Mesodermal cell (in vitro differentiated cells): ENCODE measurements at regions not wholly inside any gene's neighbourhood (a gene's known extent, or its start where the extent isn't known, plus 50 kb on each side); places are given as distances from the start of the nearest gene placed in this dataset.

ENCODE experiments used
- H3K27ac ChIP-seq: 2 replicates; pipeline ENCODE4 v1.7.0; 2013; ENCODE audit warnings: mild to moderate bottlenecking, low read depth, low read length, moderate library complexity; ENCODE audit not compliant: severe bottlenecking
- H3K36me3 ChIP-seq: 2 replicates; pipeline ENCODE4 v1.7.1; 2013; ENCODE audit warnings: mild to moderate bottlenecking, low read length, moderate library complexity; ENCODE audit not compliant: control insufficient read depth, insufficient read depth
- H3K4me1 ChIP-seq: one replicate; pipeline ENCODE4 v1.7.1; 2013; ENCODE audit warnings: mild to moderate bottlenecking, low read length; ENCODE audit not compliant: insufficient read depth, control insufficient read depth, poor library complexity, severe bottlenecking
- H3K4me3 ChIP-seq: 2 replicates; pipeline ENCODE4 v1.7.0; 2013; ENCODE audit warnings: low read length, control low read depth, mild to moderate bottlenecking; ENCODE audit not compliant: insufficient read depth, poor library complexity, severe bottlenecking; ENCODE audit errors: extremely low read depth
- H3K9me3 ChIP-seq: 2 replicates; pipeline ENCODE4 v1.7.1; 2013; ENCODE audit warnings: mild to moderate bottlenecking, low read length, moderate library complexity; ENCODE audit not compliant: control insufficient read depth
- WGBS, 2 experiments: methylation state at CpG; one replicate each; pipeline ENCODE4 v1.1.5; 2013; ENCODE audit warnings: missing lambda C conversion rate in 2 of 2; ENCODE audit not compliant: insufficient coverage in 2 of 2; 5-methylcytosine and 5-hydroxymethylcytosine counted together

- Histone ChIP-seq H3K4me3 (no peak overlapping the region), H3K9me3 (no peaks in the 10 kb centered on the region), H3K4me1 (no peaks in the 10 kb centered on the region), H3K36me3 (no peaks in the 10 kb centered on the region), H3K27ac (no peak overlapping the region)
- 93 to 98% methylated on average over 4 to 5 of the region's 8 CpGs for WGBS, 2 experiments
Observed at GRCh38 chr12:4106621-4107020, 166.9 kb upstream of the CCND2 start.

DNA sequence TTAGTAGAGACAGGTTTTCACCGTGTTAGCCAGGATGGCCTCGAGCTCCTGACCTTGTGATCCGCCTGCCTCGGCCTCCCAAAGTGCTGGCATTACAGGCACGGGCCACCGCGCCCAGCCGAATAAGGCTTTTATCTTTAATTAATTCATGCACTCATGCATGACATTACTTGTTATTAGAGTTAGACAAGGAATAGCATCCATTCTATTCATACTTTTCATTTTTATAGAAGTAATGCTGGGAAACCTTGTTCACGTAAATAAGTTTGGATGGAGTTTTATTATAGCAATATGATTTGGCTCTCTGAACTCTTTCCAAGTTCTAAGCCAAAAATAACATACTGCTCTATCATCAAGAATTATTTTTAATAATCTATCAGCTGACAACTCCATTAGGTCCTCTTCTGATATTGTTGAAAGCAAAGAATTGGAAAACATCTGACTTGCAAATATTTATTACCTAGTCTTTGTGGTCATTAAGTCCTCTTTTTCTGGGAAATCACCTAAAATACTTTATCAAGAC, 168.8 kb upstream of the CCND2 start:
- H3K9me3 ChIP-seq = no peaks in the 10 kb centered on the region
- 100% methylated on average over 3 of the region's 9 CpGs for WGBS, 2 experiments

GRCh38 chr12:4099276-4099675, 174.3 kb upstream of the CCND2 start:
- H3K4me1 ChIP-seq = no peaks in the 10 kb centered on the region
- no peaks in the 10 kb centered on the region for H3K9me3 ChIP-seq
- no peak overlapping the region for H3K4me3 ChIP-seq
- H3K36me3 ChIP-seq = no peaks in the 10 kb centered on the region
- H3K27ac ChIP-seq = no peak overlapping the region
- 20% methylated on average over 2 of the region's 3 CpGs; no CpG with 5 or more reads in 1 of the 2 experiments for WGBS, 2 experiments

More for the DNA sequence above, 168.8 kb upstream of the CCND2 start:
- Histone ChIP-seq H3K36me3 (no peaks in the 10 kb centered on the region), H3K4me3 (no peak overlapping the region), H3K27ac (no peak overlapping the region), H3K4me1 (no peaks in the 10 kb centered on the region)

DNA sequence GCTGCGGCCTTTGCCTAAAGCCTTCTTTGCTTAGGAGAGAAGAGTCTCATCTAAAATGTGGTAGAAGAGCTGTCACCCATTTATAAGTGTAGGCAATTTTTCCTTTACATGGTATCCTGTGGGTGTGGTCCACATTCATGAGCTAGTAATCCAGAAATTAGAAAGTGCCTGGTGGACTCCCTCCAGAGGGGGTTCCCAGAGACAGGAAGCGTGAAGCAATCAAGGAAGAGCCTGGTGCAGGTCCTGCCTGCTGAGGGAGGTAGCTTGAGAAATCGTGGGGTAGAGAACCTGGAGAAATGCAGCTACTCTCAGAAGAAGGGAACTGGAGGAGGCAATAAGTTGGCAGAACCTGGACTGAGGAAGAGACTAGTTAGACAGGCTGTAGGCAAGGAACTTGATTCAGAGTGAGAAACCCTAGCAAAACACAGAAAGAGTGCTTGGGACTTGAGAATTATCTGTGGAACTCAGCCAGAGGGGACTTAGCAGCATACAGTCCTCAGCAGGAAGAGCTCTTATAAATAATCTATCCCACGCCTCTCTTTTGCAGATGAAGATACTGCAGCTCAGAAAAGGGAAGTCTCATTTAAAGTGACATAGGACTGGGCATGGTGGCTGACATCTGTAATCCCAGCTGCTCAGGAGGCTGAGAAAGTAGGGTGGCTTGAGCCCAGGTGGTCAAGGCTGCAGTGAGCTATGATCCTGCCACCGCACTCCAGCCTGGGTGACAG, 182.4 kb upstream of the CCND2 start:
- Histone ChIP-seq H3K4me3 (no peak overlapping the region), H3K4me1 (peaks cover 4% of the 10 kb centered on the region), H3K36me3 (no peaks in the 10 kb centered on the region), H3K9me3 (no peaks in the 10 kb centered on the region), H3K27ac (no peak overlapping the region)
- WGBS, 2 experiments = 89 to 90% methylated on average over 3 to 5 of the region's 5 CpGs

GRCh38 chr12:4089956-4090355, 183.6 kb upstream of the CCND2 start:
- Histone ChIP-seq H3K4me3 (no peak overlapping the region), H3K27ac (no peak overlapping the region), H3K4me1 (peaks cover 4% of the 10 kb centered on the region), H3K9me3 (no peaks in the 10 kb centered on the region), H3K36me3 (no peaks in the 10 kb centered on the region)
- 100% methylated on average over 2 of the region's 3 CpGs; no CpG with 5 or more reads in 1 of the 2 experiments for WGBS, 2 experiments

- H3K4me1 ChIP-seq = peaks cover 4% of the 10 kb centered on the region
- WGBS, 2 experiments = 80 to 84% methylated on average over 2 to 5 of the region's 5 CpGs
- H3K36me3 ChIP-seq = no peaks in the 10 kb centered on the region
- peak overlapping the region; percentile 64 for H3K27ac ChIP-seq
- no peak overlapping the region for H3K4me3 ChIP-seq
- no peaks in the 10 kb centered on the region for H3K9me3 ChIP-seq
Observed at GRCh38 chr12:4089121-4089606, 184.4 kb upstream of the CCND2 start.

GRCh38 chr12:4088451-4088850, 185.1 kb upstream of the CCND2 start:
- 95 to 98% methylated on average over 9 of the region's 9 CpGs for WGBS, 2 experiments
- no peak overlapping the region for H3K27ac ChIP-seq

GRCh38 chr12:4086481-4086880, 187.1 kb upstream of the CCND2 start:
- no peak overlapping the region for H3K4me3 ChIP-seq
- WGBS, 2 experiments = 80 to 88% methylated on average over 1 of the region's 1 CpG
- peaks cover 4% of the 10 kb centered on the region for H3K4me1 ChIP-seq
- no peak overlapping the region for H3K27ac ChIP-seq
- no peaks in the 10 kb centered on the region for H3K9me3 ChIP-seq
- no peaks in the 10 kb centered on the region for H3K36me3 ChIP-seq

More at GRCh38 chr12:4088451-4088850, 185.1 kb upstream of the CCND2 start:
- H3K4me1 ChIP-seq = peaks cover 4% of the 10 kb centered on the region
- H3K36me3 ChIP-seq = no peaks in the 10 kb centered on the region
- H3K9me3 ChIP-seq = no peaks in the 10 kb centered on the region
- no peak overlapping the region for H3K4me3 ChIP-seq

- H3K4me1 ChIP-seq = peaks cover 4% of the 10 kb centered on the region
- no peaks in the 10 kb centered on the region for H3K9me3 ChIP-seq
- no peaks in the 10 kb centered on the region for H3K36me3 ChIP-seq
- no peak overlapping the region for H3K4me3 ChIP-seq
- no peak overlapping the region for H3K27ac ChIP-seq
- WGBS, 2 experiments = 82 to 94% methylated on average over 7 to 8 of the region's 8 CpGs
Observed at GRCh38 chr12:4084573-4084972, 189.0 kb upstream of the CCND2 start.

DNA sequence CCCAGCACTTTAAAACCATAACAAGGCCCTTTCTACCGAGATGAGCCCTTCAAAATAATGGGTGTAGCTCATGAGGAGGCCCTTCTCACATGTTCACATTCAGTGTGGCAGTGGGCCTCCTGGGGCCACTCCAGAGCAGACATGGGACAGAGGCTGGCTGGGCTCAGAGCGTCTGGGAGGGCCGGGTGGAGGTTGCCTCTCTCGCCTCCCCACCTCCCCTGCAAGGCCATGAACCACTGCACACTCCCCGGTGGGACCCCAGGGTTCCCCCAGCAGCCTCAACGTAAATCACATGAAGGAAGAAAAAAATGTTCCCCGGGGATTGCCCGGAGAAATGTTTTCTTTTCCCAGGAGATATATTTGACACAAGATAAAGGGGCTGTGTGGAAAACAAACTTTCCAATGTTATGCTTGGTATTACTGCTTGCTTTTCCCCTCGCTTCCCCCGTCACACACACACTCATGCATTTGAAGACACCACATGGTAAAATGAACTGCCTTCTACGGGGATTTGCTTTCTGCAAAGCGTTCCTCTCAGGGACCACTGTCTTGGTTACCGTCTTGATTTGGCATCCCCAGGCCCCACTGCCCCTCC, 190.7 kb upstream of the CCND2 start:
- H3K27ac ChIP-seq = no peak overlapping the region
- 78 to 88% methylated on average over 5 to 11 of the region's 13 CpGs for WGBS, 2 experiments
- no peaks in the 10 kb centered on the region for H3K9me3 ChIP-seq
- H3K4me1 ChIP-seq = no peaks in the 10 kb centered on the region
- no peak overlapping the region for H3K4me3 ChIP-seq
- no peaks in the 10 kb centered on the region for H3K36me3 ChIP-seq

DNA sequence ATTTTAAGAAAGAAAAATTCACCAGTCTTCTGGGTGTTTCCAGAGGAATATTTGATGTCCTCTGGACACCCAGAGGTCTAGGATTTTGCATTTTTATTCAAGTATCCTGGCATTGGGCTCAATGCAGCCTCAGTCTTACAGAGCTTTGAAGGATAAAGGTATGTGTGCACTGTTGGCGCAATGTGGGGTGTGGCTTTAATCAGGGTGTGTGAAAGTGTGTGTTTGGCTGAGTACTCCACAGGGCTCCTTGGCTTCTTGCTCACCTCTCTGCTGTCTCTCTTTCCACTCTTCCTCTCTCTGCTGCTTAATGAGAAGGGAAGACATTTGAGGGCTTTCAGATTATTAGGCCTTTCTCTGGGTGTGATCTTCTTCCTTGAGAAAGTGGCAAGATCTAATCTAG, 193.3 kb upstream of the CCND2 start:
- no peak overlapping the region for H3K27ac ChIP-seq
- WGBS, 2 experiments = 100% methylated on average over 1 of the region's 1 CpG; no CpG with 5 or more reads in 1 of the 2 experiments

More for the DNA sequence above, 193.3 kb upstream of the CCND2 start:
- no peaks in the 10 kb centered on the region for H3K9me3 ChIP-seq
- no peaks in the 10 kb centered on the region for H3K36me3 ChIP-seq
- no peak overlapping the region for H3K4me3 ChIP-seq
- no peaks in the 10 kb centered on the region for H3K4me1 ChIP-seq
